ENCODE measurements at regions not wholly inside any gene's neighbourhood (a gene's known extent, or its start where the extent isn't known, plus 50 kb on each side); places are given as distances from the start of the nearest gene placed in this dataset.

GRCh38 chr4:96698831-96699230, 858.9 kb downstream of the PDHA2 start:
- Histone ChIP-seq H3K9me3 (ENCODE audit: control insufficient read depth, insufficient read depth, low read depth, low read length) (no peaks in the 10 kb centered on the region), H3K27ac (ENCODE audit: low read length) (no peak overlapping the region), H3K27me3 (ENCODE audit: control insufficient read depth, insufficient read depth, low read length) (no peaks in the 10 kb centered on the region), H3K36me3 (ENCODE audit: control insufficient read depth, insufficient read depth, low read length) (no peaks in the 10 kb centered on the region), H3K4me1 (ENCODE audit: control insufficient read depth, insufficient read depth, low read length) (no peaks in the 10 kb centered on the region), H3K4me3 (ENCODE audit: low read depth in 2 of 2, low read length in 2 of 2) (no peak overlapping the region)
- ATAC-seq (no peak), DNase-seq (ENCODE audit: low read depth, low spot score) (no peak)
- TF ChIP-seq POLR2AphosphoS5 (IDR thresholded peaks at IDR 0.05; ENCODE audit: low read depth, low read length) (no peak), SIN3A (IDR thresholded peaks at IDR 0.05; ENCODE audit: borderline replicate concordance, insufficient read depth, low read depth, low read length) (no peak), TCF7L2 (IDR thresholded peaks at IDR 0.05; ENCODE audit: low read depth, low read length) (no peak)
- TF ChIP-seq, protein P1, sequence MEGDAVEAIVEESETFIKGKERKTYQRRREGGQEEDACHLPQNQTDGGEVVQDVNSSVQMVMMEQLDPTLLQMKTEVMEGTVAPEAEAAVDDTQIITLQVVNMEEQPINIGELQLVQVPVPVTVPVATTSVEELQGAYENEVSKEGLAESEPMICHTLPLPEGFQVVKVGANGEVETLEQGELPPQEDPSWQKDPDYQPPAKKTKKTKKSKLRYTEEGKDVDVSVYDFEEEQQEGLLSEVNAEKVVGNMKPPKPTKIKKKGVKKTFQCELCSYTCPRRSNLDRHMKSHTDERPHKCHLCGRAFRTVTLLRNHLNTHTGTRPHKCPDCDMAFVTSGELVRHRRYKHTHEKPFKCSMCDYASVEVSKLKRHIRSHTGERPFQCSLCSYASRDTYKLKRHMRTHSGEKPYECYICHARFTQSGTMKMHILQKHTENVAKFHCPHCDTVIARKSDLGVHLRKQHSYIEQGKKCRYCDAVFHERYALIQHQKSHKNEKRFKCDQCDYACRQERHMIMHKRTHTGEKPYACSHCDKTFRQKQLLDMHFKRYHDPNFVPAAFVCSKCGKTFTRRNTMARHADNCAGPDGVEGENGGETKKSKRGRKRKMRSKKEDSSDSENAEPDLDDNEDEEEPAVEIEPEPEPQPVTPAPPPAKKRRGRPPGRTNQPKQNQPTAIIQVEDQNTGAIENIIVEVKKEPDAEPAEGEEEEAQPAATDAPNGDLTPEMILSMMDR (IDR thresholded peaks at IDR 0.05): no peak
- TF ChIP-seq, protein P2, sequence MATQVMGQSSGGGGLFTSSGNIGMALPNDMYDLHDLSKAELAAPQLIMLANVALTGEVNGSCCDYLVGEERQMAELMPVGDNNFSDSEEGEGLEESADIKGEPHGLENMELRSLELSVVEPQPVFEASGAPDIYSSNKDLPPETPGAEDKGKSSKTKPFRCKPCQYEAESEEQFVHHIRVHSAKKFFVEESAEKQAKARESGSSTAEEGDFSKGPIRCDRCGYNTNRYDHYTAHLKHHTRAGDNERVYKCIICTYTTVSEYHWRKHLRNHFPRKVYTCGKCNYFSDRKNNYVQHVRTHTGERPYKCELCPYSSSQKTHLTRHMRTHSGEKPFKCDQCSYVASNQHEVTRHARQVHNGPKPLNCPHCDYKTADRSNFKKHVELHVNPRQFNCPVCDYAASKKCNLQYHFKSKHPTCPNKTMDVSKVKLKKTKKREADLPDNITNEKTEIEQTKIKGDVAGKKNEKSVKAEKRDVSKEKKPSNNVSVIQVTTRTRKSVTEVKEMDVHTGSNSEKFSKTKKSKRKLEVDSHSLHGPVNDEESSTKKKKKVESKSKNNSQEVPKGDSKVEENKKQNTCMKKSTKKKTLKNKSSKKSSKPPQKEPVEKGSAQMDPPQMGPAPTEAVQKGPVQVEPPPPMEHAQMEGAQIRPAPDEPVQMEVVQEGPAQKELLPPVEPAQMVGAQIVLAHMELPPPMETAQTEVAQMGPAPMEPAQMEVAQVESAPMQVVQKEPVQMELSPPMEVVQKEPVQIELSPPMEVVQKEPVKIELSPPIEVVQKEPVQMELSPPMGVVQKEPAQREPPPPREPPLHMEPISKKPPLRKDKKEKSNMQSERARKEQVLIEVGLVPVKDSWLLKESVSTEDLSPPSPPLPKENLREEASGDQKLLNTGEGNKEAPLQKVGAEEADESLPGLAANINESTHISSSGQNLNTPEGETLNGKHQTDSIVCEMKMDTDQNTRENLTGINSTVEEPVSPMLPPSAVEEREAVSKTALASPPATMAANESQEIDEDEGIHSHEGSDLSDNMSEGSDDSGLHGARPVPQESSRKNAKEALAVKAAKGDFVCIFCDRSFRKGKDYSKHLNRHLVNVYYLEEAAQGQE (IDR thresholded peaks at IDR 0.05; ENCODE audit: insufficient read depth in 1 of 2, low read depth in 2 of 2, low read length in 1 of 2): no peak
- in situ Hi-C loops (cut with HindIII; ENCODE audit: low pct_unique_long_range_greater_than_20kb, low sequenced_read_pairs) (no loop called here), intact Hi-C loops (cut with micrococcal nuclease; ENCODE audit: unreplicated experiment) (no loop called here)
- ChIA-PET CTCF (no interaction called here), POLR2A (no interaction called here)
- no TSS peak for BruUV-seq (replicated peaks)

DNA sequence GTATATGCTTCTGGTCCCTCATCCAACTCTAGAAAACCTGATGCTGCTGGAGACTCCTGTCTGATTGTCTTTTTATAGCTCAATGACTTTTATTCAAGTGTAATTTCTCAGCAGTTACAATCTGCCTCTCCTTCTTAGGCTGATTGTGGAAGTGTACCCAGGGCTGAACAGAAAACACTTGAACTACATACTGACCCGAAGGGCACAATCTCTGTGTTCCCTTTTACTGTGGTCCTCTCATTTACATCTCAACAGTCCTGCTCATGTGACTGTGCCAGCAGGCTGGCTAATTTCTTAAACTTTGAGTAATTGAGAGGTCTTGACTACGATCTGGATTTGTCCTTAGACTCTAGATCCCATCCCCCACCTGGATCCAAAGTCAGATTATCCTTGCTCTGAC, 863.4 kb downstream of the PDHA2 start:
- ChIA-PET POLR2A (no interaction called here), CTCF (no interaction called here)
- TF ChIP-seq, protein P1 (IDR thresholded peaks at IDR 0.05): no peak
- TF ChIP-seq TCF7L2 (IDR thresholded peaks at IDR 0.05; ENCODE audit: low read depth, low read length) (no peak), SIN3A (IDR thresholded peaks at IDR 0.05; ENCODE audit: borderline replicate concordance, insufficient read depth, low read depth, low read length) (no peak), POLR2AphosphoS5 (IDR thresholded peaks at IDR 0.05; ENCODE audit: low read depth, low read length) (no peak)
- TF ChIP-seq, protein P2 (IDR thresholded peaks at IDR 0.05; ENCODE audit: insufficient read depth in 1 of 2, low read depth in 2 of 2, low read length in 1 of 2): no peak
- H3K27me3 ChIP-seq (ENCODE audit: control insufficient read depth, insufficient read depth, low read length): no peaks in the 10 kb centered on the region
- H3K4me1 ChIP-seq (ENCODE audit: control insufficient read depth, insufficient read depth, low read length): no peaks in the 10 kb centered on the region
- H3K36me3 ChIP-seq (ENCODE audit: control insufficient read depth, insufficient read depth, low read length): no peaks in the 10 kb centered on the region
- DNase-seq (ENCODE audit: low read depth, low spot score) (no peak), ATAC-seq (no peak)
- intact Hi-C loops (cut with micrococcal nuclease; ENCODE audit: unreplicated experiment): no loop called here
- H3K9me3 ChIP-seq (ENCODE audit: control insufficient read depth, insufficient read depth, low read depth, low read length): no peaks in the 10 kb centered on the region
- no TSS peak for BruUV-seq (replicated peaks)
- in situ Hi-C loops (cut with HindIII; ENCODE audit: low pct_unique_long_range_greater_than_20kb, low sequenced_read_pairs): no loop called here
- H3K4me3 ChIP-seq (ENCODE audit: low read depth in 2 of 2, low read length in 2 of 2): no peak overlapping the region
- H3K27ac ChIP-seq (ENCODE audit: low read length): no peak overlapping the region

Data from Panc1 (cell line).